ENCODE measurements at regions not wholly inside any gene's neighbourhood (a gene's known extent, or its start where the extent isn't known, plus 50 kb on each side); places are given as distances from the start of the nearest gene placed in this dataset.

DNA sequence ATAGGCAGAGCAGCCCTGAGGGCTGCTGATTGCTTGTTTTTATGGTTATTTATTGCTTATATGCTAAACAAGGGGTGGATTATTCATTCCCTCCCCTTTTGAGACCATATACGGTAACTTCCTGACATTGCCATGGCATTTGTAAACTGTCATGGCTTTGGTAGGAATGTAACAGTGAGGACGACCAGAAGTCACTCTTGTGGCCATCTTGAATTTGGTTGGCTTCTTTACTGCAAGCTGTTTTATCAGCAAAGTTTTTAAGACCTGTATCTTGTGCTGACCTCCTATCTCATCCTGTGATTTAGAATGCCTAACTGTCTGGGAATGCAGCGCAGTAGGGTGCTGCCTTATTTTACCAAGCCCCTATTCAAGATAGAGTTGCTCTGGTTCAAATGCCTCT lies 531.8 kb upstream of the PRMT6 start:
- POLR2A ChIA-PET, result interaction anchor here (2.0 kb wide), 1 partner anchor 13 kb away, joined by 4 read pairs; no protein-coding TSS in a partner anchor
- TF ChIP-seq, protein P1, sequence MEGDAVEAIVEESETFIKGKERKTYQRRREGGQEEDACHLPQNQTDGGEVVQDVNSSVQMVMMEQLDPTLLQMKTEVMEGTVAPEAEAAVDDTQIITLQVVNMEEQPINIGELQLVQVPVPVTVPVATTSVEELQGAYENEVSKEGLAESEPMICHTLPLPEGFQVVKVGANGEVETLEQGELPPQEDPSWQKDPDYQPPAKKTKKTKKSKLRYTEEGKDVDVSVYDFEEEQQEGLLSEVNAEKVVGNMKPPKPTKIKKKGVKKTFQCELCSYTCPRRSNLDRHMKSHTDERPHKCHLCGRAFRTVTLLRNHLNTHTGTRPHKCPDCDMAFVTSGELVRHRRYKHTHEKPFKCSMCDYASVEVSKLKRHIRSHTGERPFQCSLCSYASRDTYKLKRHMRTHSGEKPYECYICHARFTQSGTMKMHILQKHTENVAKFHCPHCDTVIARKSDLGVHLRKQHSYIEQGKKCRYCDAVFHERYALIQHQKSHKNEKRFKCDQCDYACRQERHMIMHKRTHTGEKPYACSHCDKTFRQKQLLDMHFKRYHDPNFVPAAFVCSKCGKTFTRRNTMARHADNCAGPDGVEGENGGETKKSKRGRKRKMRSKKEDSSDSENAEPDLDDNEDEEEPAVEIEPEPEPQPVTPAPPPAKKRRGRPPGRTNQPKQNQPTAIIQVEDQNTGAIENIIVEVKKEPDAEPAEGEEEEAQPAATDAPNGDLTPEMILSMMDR (conservative IDR thresholded peaks at IDR 0.05; ENCODE audit: low read length), result no peak
- TF ChIP-seq EZH2phosphoT487 (IDR thresholded peaks at IDR 0.05; ENCODE audit: borderline replicate concordance, low read depth, low read length), result no peak
- CTCF ChIA-PET (ENCODE audit: unreplicated experiment), result no interaction called here
- intact Hi-C loops (cut with micrococcal nuclease; ENCODE audit: unreplicated experiment), result no loop called here
- Histone ChIP-seq H3K9me2 (ENCODE audit: insufficient read depth, low read length) (no peaks in the 10 kb centered on the region), H3K9me3 (ENCODE audit: low read length) (no peaks in the 10 kb centered on the region), H2AFZ (ENCODE audit: low read length) (no peak overlapping the region), H3K36me3 (ENCODE audit: insufficient read depth, low read length) (no peaks in the 10 kb centered on the region), H3K27ac (ENCODE audit: low read depth, low read length, poor library complexity, severe bottlenecking) (no peak overlapping the region), H3K4me3 (ENCODE audit: low read depth, low read length, poor library complexity, severe bottlenecking) (no peak overlapping the region), H3K4me2 (ENCODE audit: low read length) (no peak overlapping the region), H3K4me1 (ENCODE audit: insufficient read depth, low read length, poor library complexity, severe bottlenecking) (no peaks in the 10 kb centered on the region), H4K20me1 (ENCODE audit: insufficient read depth, low read length) (no peaks in the 10 kb centered on the region), H3K79me2 (ENCODE audit: insufficient read depth, low read depth, low read length) (no peaks in the 10 kb centered on the region)
- DNase-seq (ENCODE audit: low spot score), result no peak
- BruUV-seq (replicated peaks), result no TSS peak

DNA sequence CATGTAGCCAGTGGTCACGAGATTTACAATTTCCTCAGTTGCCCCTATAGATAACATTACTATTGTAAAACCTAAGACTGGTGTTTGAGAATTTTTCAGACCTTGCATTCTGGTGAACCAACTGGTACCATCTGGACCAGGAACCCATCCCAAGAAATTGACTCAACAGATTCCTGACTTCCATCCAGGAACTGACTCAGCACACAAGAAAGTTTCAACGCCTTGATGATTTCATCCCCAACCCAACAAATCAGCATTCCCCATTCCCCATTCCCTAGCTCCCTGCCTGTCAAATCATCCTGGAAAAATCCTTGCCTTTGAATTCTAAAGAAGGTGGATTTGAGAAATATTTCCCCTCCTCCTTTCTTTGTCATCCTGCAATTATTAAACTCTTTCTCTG lies 529.8 kb upstream of the PRMT6 start:
- Histone ChIP-seq H3K4me2 (ENCODE audit: low read length) (no peak overlapping the region), H3K4me3 (ENCODE audit: low read depth, low read length, poor library complexity, severe bottlenecking) (no peak overlapping the region), H3K9me2 (ENCODE audit: insufficient read depth, low read length) (no peaks in the 10 kb centered on the region), H3K79me2 (ENCODE audit: insufficient read depth, low read depth, low read length) (no peaks in the 10 kb centered on the region), H4K20me1 (ENCODE audit: insufficient read depth, low read length) (no peaks in the 10 kb centered on the region), H3K36me3 (ENCODE audit: insufficient read depth, low read length) (no peaks in the 10 kb centered on the region), H3K4me1 (ENCODE audit: insufficient read depth, low read length, poor library complexity, severe bottlenecking) (no peaks in the 10 kb centered on the region), H2AFZ (ENCODE audit: low read length) (no peak overlapping the region), H3K9me3 (ENCODE audit: low read length) (no peaks in the 10 kb centered on the region), H3K27ac (ENCODE audit: low read depth, low read length, poor library complexity, severe bottlenecking) (no peak overlapping the region)
- no TSS peak for BruUV-seq (replicated peaks)
- CTCF ChIA-PET (ENCODE audit: unreplicated experiment), result no interaction called here
- intact Hi-C loops (cut with micrococcal nuclease; ENCODE audit: unreplicated experiment), result no loop called here
- no peak for TF ChIP-seq EZH2phosphoT487 (IDR thresholded peaks at IDR 0.05; ENCODE audit: borderline replicate concordance, low read depth, low read length)
- TF ChIP-seq, protein P1 (conservative IDR thresholded peaks at IDR 0.05; ENCODE audit: low read length), result no peak
- no peak for DNase-seq (ENCODE audit: low spot score)
- POLR2A ChIA-PET, result no interaction called here

DNA sequence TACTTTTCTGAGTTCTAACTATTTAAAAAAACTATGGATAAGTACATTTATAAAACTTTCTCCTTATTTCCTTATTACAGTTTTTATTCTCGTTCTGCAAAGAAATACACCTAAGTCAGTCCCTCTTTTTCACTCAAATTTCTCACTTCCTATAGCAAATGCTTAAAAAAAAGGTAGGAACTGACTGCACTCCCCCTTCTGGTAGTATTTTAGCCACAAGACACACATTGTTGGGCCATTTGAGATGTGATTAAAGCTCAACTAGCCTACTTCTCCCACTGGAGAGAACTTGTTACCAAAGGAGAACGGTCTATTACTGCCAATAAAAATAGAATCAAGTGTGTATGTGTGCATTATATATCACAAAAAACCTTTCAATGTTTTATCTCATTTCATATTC lies 521.9 kb upstream of the PRMT6 start:
- BruUV-seq (replicated peaks), result no TSS peak
- no peak for DNase-seq (ENCODE audit: low spot score)
- no peak for TF ChIP-seq EZH2phosphoT487 (IDR thresholded peaks at IDR 0.05; ENCODE audit: borderline replicate concordance, low read depth, low read length)
- TF ChIP-seq, protein P1 (conservative IDR thresholded peaks at IDR 0.05; ENCODE audit: low read length), result peak; percentile 48; the same call in 1 of the 2 replicates
- no peaks in the 10 kb centered on the region for H3K4me1 ChIP-seq (ENCODE audit: insufficient read depth, low read length, poor library complexity, severe bottlenecking)
- H2AFZ ChIP-seq (ENCODE audit: low read length), result no peak overlapping the region
- CTCF ChIA-PET (ENCODE audit: unreplicated experiment), result no interaction called here
- H3K4me3 ChIP-seq (ENCODE audit: low read depth, low read length, poor library complexity, severe bottlenecking), result no peak overlapping the region
- H3K9me2 ChIP-seq (ENCODE audit: insufficient read depth, low read length), result no peaks in the 10 kb centered on the region
- H3K4me2 ChIP-seq (ENCODE audit: low read length), result no peak overlapping the region
- no peak overlapping the region for H3K27ac ChIP-seq (ENCODE audit: low read depth, low read length, poor library complexity, severe bottlenecking)
- no peaks in the 10 kb centered on the region for H3K79me2 ChIP-seq (ENCODE audit: insufficient read depth, low read depth, low read length)
- intact Hi-C loops (cut with micrococcal nuclease; ENCODE audit: unreplicated experiment), result no loop called here
- H3K9me3 ChIP-seq (ENCODE audit: low read length), result no peaks in the 10 kb centered on the region
- H3K36me3 ChIP-seq (ENCODE audit: insufficient read depth, low read length), result no peaks in the 10 kb centered on the region
- POLR2A ChIA-PET, result interaction anchor here (0.6 kb wide), 1 partner anchor 477 kb away, joined by 4 read pairs; no protein-coding TSS in a partner anchor
- H4K20me1 ChIP-seq (ENCODE audit: insufficient read depth, low read length), result no peaks in the 10 kb centered on the region

Measured in OCI-LY7 (cell line).